Esophagus squamous epithelium (tissue), 4 donors: ENCODE measurements at regions not wholly inside any gene's neighbourhood (a gene's known extent, or its start where the extent isn't known, plus 50 kb on each side); places are given as distances from the start of the nearest gene placed in this dataset.

Experiments used
- POLR2A ChIP-seq, 4 donors: fragments of 450-650 bp; IDR thresholded peaks; one replicate each; pipeline ENCODE4 v1.6.1; 2017; ENCODE audit warnings: antibody characterized with exemption in 4 of 4, mild to moderate bottlenecking in 4 of 4, moderate library complexity in 3 of 4
- TF ChIP-seq, protein P1 (sequence below), 6 experiments: fragments of 450-650 bp in 4 of 6; fragments of 200-600 bp in 2 of 6; sonication (generic) in 2 of 6; IDR thresholded peaks; one replicate each; pipeline ENCODE4 v1.5.1; 2016 to 2019; ENCODE audit warnings: antibody characterized with exemption in 6 of 6, mild to moderate bottlenecking in 4 of 6, moderate library complexity in 4 of 6

DNA sequence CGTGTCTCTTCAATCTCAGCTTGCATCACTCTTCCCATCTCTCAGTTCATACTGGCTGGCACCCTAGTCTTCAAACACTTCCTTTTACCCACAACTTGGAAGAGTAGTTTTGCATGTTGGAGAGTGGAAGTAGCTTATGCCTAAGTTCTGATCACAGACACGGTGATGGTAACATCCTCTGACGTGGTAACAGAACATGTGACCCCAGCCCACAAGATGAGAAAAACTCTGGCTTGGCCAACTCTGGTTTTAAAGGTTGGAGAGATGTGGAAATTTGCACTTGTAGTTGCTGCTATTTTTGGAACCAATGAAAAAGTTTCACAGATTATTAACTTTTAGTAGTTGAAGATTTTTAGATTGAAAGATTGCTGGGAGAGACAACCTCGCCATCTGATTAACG lies 155.4 kb upstream of the SLC35G4 start:
- TF ChIP-seq, protein P1, sequence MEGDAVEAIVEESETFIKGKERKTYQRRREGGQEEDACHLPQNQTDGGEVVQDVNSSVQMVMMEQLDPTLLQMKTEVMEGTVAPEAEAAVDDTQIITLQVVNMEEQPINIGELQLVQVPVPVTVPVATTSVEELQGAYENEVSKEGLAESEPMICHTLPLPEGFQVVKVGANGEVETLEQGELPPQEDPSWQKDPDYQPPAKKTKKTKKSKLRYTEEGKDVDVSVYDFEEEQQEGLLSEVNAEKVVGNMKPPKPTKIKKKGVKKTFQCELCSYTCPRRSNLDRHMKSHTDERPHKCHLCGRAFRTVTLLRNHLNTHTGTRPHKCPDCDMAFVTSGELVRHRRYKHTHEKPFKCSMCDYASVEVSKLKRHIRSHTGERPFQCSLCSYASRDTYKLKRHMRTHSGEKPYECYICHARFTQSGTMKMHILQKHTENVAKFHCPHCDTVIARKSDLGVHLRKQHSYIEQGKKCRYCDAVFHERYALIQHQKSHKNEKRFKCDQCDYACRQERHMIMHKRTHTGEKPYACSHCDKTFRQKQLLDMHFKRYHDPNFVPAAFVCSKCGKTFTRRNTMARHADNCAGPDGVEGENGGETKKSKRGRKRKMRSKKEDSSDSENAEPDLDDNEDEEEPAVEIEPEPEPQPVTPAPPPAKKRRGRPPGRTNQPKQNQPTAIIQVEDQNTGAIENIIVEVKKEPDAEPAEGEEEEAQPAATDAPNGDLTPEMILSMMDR (IDR thresholded peaks at IDR 0.05) = no peak
- TF ChIP-seq POLR2A (IDR thresholded peaks at IDR 0.05) = no peak
